OCI-LY1 (cell line): ENCODE measurements at regions not wholly inside any gene's neighbourhood (a gene's known extent, or its start where the extent isn't known, plus 50 kb on each side); places are given as distances from the start of the nearest gene placed in this dataset.

Experiments
- EZH2 ChIP-seq: fragments of 200-600 bp; sonication (generic), shearing (Covaris generic); IDR thresholded peaks from 2 replicates; pipeline ENCODE4 v1.8.0; 2017; ENCODE audit warnings: borderline replicate concordance, mixed run types, mild to moderate bottlenecking, antibody characterized with exemption, low read length, moderate library complexity, mixed read lengths
- TF ChIP-seq, protein P1 (sequence below): fragments of 200-600 bp; sonication (generic), shearing (Covaris generic); IDR thresholded peaks from 2 replicates; pipeline ENCODE4 v1.5.1; 2017; ENCODE audit warnings: mild to moderate bottlenecking, antibody characterized with exemption, low read length, moderate library complexity, mixed read lengths

DNA sequence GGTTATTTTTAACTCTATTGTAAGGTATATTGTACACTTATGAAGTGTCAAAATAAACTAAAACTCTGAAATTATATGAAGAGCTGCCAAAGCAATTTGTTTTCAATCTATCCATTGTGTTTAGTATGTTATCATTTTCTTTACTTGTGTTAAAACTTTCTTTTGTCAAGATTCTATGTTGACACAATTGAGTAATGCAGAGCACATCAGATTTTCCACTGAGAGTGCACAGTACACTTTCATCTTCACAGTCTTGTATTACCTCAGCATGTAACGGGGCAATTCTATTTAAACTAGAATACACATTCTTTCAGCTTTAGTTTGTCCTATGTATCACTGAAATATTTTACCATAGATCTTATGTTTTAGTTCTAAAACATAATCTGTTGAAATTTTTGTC lies 304.4 kb upstream of the ZC3H15 start:
- TF ChIP-seq, protein P1, sequence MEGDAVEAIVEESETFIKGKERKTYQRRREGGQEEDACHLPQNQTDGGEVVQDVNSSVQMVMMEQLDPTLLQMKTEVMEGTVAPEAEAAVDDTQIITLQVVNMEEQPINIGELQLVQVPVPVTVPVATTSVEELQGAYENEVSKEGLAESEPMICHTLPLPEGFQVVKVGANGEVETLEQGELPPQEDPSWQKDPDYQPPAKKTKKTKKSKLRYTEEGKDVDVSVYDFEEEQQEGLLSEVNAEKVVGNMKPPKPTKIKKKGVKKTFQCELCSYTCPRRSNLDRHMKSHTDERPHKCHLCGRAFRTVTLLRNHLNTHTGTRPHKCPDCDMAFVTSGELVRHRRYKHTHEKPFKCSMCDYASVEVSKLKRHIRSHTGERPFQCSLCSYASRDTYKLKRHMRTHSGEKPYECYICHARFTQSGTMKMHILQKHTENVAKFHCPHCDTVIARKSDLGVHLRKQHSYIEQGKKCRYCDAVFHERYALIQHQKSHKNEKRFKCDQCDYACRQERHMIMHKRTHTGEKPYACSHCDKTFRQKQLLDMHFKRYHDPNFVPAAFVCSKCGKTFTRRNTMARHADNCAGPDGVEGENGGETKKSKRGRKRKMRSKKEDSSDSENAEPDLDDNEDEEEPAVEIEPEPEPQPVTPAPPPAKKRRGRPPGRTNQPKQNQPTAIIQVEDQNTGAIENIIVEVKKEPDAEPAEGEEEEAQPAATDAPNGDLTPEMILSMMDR = no peak
- TF ChIP-seq EZH2 = no peak
